BE2C (cell line): ENCODE measurements at regions not wholly inside any gene's neighbourhood (a gene's known extent, or its start where the extent isn't known, plus 50 kb on each side); places are given as distances from the start of the nearest gene placed in this dataset.

ENCODE experiments used
- DNase-seq: peaks from one replicate; pipeline ENCODE4 v3.0.0-alpha.2; 2020
- H3K27me3 ChIP-seq: fragments of 250-450 bp; sonication (Bioruptor Pico); 2 replicates; pipeline ENCODE4 v1.5.1; 2020; ENCODE audit warnings: mild to moderate bottlenecking
- H3K36me3 ChIP-seq: fragments of 250-450 bp; sonication (Bioruptor Pico); 2 replicates; pipeline ENCODE4 v1.5.1; 2020; ENCODE audit warnings: mild to moderate bottlenecking
- H3K4me1 ChIP-seq: fragments of 250-450 bp; sonication (Bioruptor Pico); 2 replicates; pipeline ENCODE4 v1.5.1; 2020
- H3K4me3 ChIP-seq: 2 replicates; pipeline ENCODE4 v1.5.1; 2011; ENCODE audit warnings: low read depth, low read length
- H3K9me3 ChIP-seq: fragments of 250-450 bp; sonication (Bioruptor Pico); 2 replicates; pipeline ENCODE4 v1.5.1; 2020
- CTCF ChIP-seq: IDR thresholded peaks from 2 replicates; pipeline ENCODE4 v1.5.1; 2012; ENCODE audit warnings: mild to moderate bottlenecking, low read depth, low read length

- H3K36me3 ChIP-seq, result no peaks in the 10 kb centered on the region
- peaks cover 4% of the 10 kb centered on the region for H3K4me1 ChIP-seq
- no peaks in the 10 kb centered on the region for H3K27me3 ChIP-seq
- peak overlapping the region; percentile 72 for H3K4me3 ChIP-seq
- DNase-seq, result no peak
- no peak for TF ChIP-seq CTCF
- no peaks in the 10 kb centered on the region for H3K9me3 ChIP-seq
Measured at GRCh38 chr14:71319666-71320065, 412.4 kb downstream of the PCNX1 start.

GRCh38 chr14:71320107-71320733, 413.0 kb downstream of the PCNX1 start, which contains the start of gene SIPA1L1:
SIPA1L1 (plus strand) TSS chr14:71320476.
- H3K36me3 ChIP-seq, result no peaks in the 10 kb centered on the region
- no peak for TF ChIP-seq CTCF
- H3K4me1 ChIP-seq, result peaks cover 6% of the 10 kb centered on the region
- peak; percentile 99 for DNase-seq
- H3K4me3 ChIP-seq, result peak within 1 kb of the TSS; percentile 89
- H3K27me3 ChIP-seq, result no peaks in the 10 kb centered on the region
- H3K9me3 ChIP-seq, result no peaks in the 10 kb centered on the region

- Histone ChIP-seq H3K9me3 (no peaks in the 10 kb centered on the region), H3K4me1 (peaks cover 6% of the 10 kb centered on the region), H3K27me3 (no peaks in the 10 kb centered on the region), H3K36me3 (no peaks in the 10 kb centered on the region), H3K4me3 (peak overlapping the region; percentile 89)
- peak; percentile 14 for TF ChIP-seq CTCF
- peak; percentile 66 for DNase-seq
Measured at GRCh38 chr14:71320734-71321573, 413.7 kb downstream of the PCNX1 start.

GRCh38 chr14:71321574-71322315, 414.5 kb downstream of the PCNX1 start:
- Histone ChIP-seq H3K4me1 (peaks cover 6% of the 10 kb centered on the region), H3K4me3 (peak overlapping the region; percentile 89), H3K9me3 (no peaks in the 10 kb centered on the region), H3K27me3 (no peaks in the 10 kb centered on the region), H3K36me3 (no peaks in the 10 kb centered on the region)
- TF ChIP-seq CTCF, result no peak; the same call in 1 of the 2 replicates
- no peak for DNase-seq

GRCh38 chr14:71322655-71323250, 415.5 kb downstream of the PCNX1 start:
- no peaks in the 10 kb centered on the region for H3K9me3 ChIP-seq
- DNase-seq, result no peak
- H3K36me3 ChIP-seq, result no peaks in the 10 kb centered on the region
- peak; percentile 73 for TF ChIP-seq CTCF
- H3K4me3 ChIP-seq, result no peak overlapping the region
- no peaks in the 10 kb centered on the region for H3K27me3 ChIP-seq
- peaks cover 6% of the 10 kb centered on the region for H3K4me1 ChIP-seq
